K562 (cell line): ENCODE measurements at regions not wholly inside any gene's neighbourhood (a gene's known extent, or its start where the extent isn't known, plus 50 kb on each side); places are given as distances from the start of the nearest gene placed in this dataset.

Experiments used
- CC2D1A ChIP-seq: fragments of 450-650 bp; IDR thresholded peaks from 2 replicates; pipeline ENCODE4 v1.6.1; 2017; ENCODE audit warnings: mild to moderate bottlenecking
- MCM7 ChIP-seq, 2 experiments: fragments of 450-650 bp; IDR thresholded peaks; 2 replicates each; pipeline ENCODE4 v1.6.1; 2016 to 2018
- MECOM ChIP-seq: fragments of 250-450 bp; sonication (Bioruptor Pico); IDR thresholded peaks from 2 replicates; pipeline ENCODE4 v1.8.0; 2022; ENCODE audit warnings: inconsistent platforms
- NFYB ChIP-seq: IDR thresholded peaks from 2 replicates; pipeline ENCODE4 v1.6.1; 2011; ENCODE audit warnings: mild to moderate bottlenecking, moderate library complexity; ENCODE audit not compliant: insufficient read length; ENCODE audit errors: extremely low read depth
- NR2C1 ChIP-seq, 2 experiments: fragments of 450-650 bp; IDR thresholded peaks; 2 replicates each; pipeline ENCODE4 v1.6.1; 2017; ENCODE audit warnings: mild to moderate bottlenecking in 2 of 2, antibody characterized with exemption in 1 of 2, inconsistent platforms in 1 of 2, missing compliant biosample characterization in 1 of 2, missing genetic modification characterization in 1 of 2
- TF ChIP-seq, protein P1 (sequence below), 3 experiments: IDR thresholded peaks in 2 of 3; conservative IDR thresholded peaks in 1 of 3; 2 replicates each; pipeline ENCODE4 v1.5.1; 2011 to 2012; ENCODE audit warnings: low read length in 3 of 3, mild to moderate bottlenecking in 3 of 3, control low read depth in 2 of 3, improper control_type of control experiment in 1 of 3, inconsistent platforms in 1 of 3, low read depth in 1 of 3, mixed read lengths in 1 of 3, moderate library complexity in 1 of 3; ENCODE audit not compliant: insufficient read depth in 2 of 3
- TF ChIP-seq, protein P2 (sequence below): sonication (generic); formaldehyde crosslinking; IDR thresholded peaks from 2 replicates; pipeline ENCODE4 v1.8.0; 2022; ENCODE audit warnings: mild to moderate bottlenecking, missing genetic modification reagents, borderline replicate concordance
- TF ChIP-seq, protein P3 (sequence below): fragments of 450-650 bp; IDR thresholded peaks from 2 replicates; pipeline ENCODE4 v1.6.1; 2016; ENCODE audit warnings: missing biosample characterization, missing genetic modification characterization
- TF ChIP-seq, protein P4 (sequence below): fragments of 450-650 bp; formaldehyde crosslinking; IDR thresholded peaks from 2 replicates; pipeline ENCODE4 v1.4.0; 2020; ENCODE audit warnings: mild to moderate bottlenecking

DNA sequence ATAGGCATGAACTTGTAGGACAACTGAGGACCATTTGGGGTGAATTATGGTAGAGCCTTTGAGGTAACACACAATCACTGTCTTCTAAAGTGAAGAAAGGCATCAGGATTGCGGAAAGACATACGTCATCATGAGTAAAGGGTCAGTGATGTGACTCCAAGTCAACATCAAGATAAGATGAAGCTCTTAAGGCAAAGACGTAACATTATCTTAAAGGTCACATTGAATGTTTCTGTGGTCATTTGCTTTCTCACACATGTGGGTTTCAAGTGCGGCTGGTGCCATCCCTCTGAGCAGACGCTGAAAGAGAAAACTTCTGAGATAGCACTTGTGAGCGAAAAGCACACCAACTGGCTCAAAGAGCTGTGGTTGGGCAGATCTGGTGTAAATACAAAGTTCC lies 63.3 kb upstream of the GRAMD2B start:
- TF ChIP-seq, protein P1, sequence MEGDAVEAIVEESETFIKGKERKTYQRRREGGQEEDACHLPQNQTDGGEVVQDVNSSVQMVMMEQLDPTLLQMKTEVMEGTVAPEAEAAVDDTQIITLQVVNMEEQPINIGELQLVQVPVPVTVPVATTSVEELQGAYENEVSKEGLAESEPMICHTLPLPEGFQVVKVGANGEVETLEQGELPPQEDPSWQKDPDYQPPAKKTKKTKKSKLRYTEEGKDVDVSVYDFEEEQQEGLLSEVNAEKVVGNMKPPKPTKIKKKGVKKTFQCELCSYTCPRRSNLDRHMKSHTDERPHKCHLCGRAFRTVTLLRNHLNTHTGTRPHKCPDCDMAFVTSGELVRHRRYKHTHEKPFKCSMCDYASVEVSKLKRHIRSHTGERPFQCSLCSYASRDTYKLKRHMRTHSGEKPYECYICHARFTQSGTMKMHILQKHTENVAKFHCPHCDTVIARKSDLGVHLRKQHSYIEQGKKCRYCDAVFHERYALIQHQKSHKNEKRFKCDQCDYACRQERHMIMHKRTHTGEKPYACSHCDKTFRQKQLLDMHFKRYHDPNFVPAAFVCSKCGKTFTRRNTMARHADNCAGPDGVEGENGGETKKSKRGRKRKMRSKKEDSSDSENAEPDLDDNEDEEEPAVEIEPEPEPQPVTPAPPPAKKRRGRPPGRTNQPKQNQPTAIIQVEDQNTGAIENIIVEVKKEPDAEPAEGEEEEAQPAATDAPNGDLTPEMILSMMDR (IDR thresholded peaks at IDR 0.05 in 2 of 3, conservative IDR thresholded peaks at IDR 0.05 in 1 of 3; ENCODE audit: insufficient read depth in 2 of 3, low read depth in 1 of 3, low read length in 3 of 3) = no peak
- TF ChIP-seq MCM7 (IDR thresholded peaks at IDR 0.05) = no peak
- no peak for TF ChIP-seq MECOM
- no peak for TF ChIP-seq NFYB
- TF ChIP-seq, protein P2, sequence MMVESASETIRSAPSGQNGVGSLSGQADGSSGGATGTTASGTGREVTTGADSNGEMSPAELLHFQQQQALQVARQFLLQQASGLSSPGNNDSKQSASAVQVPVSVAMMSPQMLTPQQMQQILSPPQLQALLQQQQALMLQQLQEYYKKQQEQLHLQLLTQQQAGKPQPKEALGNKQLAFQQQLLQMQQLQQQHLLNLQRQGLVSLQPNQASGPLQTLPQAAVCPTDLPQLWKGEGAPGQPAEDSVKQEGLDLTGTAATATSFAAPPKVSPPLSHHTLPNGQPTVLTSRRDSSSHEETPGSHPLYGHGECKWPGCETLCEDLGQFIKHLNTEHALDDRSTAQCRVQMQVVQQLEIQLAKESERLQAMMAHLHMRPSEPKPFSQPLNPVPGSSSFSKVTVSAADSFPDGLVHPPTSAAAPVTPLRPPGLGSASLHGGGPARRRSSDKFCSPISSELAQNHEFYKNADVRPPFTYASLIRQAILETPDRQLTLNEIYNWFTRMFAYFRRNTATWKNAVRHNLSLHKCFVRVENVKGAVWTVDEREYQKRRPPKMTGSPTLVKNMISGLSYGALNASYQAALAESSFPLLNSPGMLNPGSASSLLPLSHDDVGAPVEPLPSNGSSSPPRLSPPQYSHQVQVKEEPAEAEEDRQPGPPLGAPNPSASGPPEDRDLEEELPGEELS (CRISPR knock-in tag) = no peak
- no peak for TF ChIP-seq NR2C1 (IDR thresholded peaks at IDR 0.05)
- peak; percentile 24; the same call in 1 of the 2 replicates for TF ChIP-seq NR2C1 (tag; IDR thresholded peaks at IDR 0.05)
- TF ChIP-seq, protein P3, sequence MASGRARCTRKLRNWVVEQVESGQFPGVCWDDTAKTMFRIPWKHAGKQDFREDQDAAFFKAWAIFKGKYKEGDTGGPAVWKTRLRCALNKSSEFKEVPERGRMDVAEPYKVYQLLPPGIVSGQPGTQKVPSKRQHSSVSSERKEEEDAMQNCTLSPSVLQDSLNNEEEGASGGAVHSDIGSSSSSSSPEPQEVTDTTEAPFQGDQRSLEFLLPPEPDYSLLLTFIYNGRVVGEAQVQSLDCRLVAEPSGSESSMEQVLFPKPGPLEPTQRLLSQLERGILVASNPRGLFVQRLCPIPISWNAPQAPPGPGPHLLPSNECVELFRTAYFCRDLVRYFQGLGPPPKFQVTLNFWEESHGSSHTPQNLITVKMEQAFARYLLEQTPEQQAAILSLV (tag) = no peak
- TF ChIP-seq, protein P4, sequence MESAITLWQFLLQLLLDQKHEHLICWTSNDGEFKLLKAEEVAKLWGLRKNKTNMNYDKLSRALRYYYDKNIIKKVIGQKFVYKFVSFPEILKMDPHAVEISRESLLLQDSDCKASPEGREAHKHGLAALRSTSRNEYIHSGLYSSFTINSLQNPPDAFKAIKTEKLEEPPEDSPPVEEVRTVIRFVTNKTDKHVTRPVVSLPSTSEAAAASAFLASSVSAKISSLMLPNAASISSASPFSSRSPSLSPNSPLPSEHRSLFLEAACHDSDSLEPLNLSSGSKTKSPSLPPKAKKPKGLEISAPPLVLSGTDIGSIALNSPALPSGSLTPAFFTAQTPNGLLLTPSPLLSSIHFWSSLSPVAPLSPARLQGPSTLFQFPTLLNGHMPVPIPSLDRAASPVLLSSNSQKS (CRISPR knock-in tag) = no peak
- TF ChIP-seq CC2D1A = no peak
